GM12864 (cell line): ENCODE measurements at regions not wholly inside any gene's neighbourhood (a gene's known extent, or its start where the extent isn't known, plus 50 kb on each side); places are given as distances from the start of the nearest gene placed in this dataset.

ENCODE experiments used
- DNase-seq: peaks from one replicate; pipeline ENCODE4 v3.0.0-alpha.2; 2011; ENCODE audit warnings: low read depth
- H3K4me3 ChIP-seq: 2 replicates; pipeline ENCODE4 v1.5.1; 2011; ENCODE audit warnings: mild to moderate bottlenecking, low read depth, low read length, control low read depth
- CTCF ChIP-seq: IDR thresholded peaks from 2 replicates; pipeline ENCODE4 v1.5.1; 2011; ENCODE audit warnings: low read depth, mild to moderate bottlenecking, moderate library complexity, low read length, control low read depth, inconsistent platforms; ENCODE audit errors: missing control alignments

- no peak overlapping the region for H3K4me3 ChIP-seq
- no peak for TF ChIP-seq CTCF
- DNase-seq = no peak
These were observed 728.7 kb upstream of the GHITM start for GRCh38 chr10:83410570-83410969.

DNA sequence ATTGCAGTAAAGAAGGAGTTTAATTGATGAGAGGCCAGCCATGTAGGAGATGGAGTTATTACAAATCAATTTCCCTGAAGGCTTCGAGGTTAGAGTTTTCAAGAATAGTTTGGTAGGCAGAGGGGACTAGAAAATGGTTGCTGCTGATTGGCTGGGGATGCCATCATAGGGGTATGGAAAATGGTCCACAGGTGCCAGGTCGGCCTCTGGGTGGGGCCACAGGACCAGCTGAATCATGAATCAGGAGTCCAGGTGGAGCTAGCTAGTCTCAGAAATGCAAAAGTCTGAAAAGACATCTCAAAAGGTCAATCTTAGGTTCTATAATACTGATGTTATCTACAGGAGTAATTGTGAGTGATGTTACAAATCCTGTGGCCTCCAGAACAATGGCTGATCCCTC is 714.0 kb upstream of the GHITM start:
- DNase-seq = no peak
- H3K4me3 ChIP-seq = no peak overlapping the region
- no peak for TF ChIP-seq CTCF

GRCh38 chr10:83427101-83427500 is 712.2 kb upstream of the GHITM start:
- H3K4me3 ChIP-seq = no peak overlapping the region

DNA sequence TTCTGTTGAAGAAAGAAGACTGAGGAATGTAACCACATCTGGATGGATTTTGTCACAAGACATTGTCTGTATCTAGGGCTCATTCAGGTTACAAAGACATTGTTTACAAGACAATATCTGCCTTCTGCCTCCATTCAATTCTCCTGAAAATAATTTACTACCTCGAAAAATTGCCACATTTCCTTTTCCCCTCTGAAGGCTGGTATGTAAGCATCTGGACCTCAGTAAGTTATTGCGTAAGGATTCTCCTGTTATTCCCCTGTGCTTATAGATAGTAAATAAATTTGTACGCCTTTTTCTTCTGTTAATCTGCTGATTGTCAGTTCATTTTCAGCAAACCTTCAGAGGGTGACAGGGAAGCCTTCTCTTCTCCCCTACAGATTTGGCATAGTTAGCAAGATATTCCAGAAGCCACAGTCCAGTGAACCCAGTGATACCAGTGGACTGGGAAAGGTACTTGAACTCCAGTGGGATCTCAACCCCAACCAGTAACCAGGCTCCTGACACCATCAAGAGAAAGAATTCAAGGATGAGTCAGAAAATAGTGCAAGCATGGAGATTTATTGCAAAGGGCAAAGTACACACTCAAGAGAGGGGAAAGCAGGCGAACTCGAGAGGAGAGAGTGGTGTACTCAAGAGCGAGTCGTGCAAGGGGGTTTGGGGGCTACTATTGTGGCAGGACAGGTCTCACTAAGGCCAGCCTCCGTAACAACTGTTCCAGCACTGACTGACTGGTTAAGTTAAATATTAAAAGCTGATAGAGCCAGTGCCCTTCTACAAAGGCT is 706.9 kb upstream of the GHITM start:
- no peak overlapping the region for H3K4me3 ChIP-seq
- TF ChIP-seq CTCF = no peak
- DNase-seq = no peak

More at GRCh38 chr10:83427101-83427500, 712.2 kb upstream of the GHITM start:
- no peak for TF ChIP-seq CTCF
- DNase-seq = no peak

DNA sequence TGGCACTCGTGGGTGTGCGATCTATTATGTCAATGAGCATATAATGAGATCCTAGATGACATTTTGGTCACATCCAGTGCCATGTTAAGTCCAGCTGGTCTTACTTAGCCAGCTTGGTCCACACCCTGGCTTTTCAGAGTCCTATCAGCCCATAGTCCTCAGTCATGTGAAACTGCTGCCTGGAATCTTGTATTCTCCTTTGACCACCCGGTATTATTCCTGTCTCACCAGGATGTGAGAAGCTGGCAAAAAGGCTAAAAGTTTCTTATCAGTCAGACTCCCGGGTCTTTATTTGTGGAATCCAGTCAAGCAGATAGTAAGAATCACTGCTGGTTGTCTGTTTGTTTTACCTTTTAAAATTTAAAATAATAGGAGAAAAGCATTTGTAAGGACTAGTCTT is 705.6 kb upstream of the GHITM start:
- TF ChIP-seq CTCF = no peak
- no peak for DNase-seq
- H3K4me3 ChIP-seq = no peak overlapping the region

- DNase-seq = no peak
- no peak overlapping the region for H3K4me3 ChIP-seq
- no peak for TF ChIP-seq CTCF
These were observed 691.3 kb upstream of the GHITM start for GRCh38 chr10:83448013-83448412.

GRCh38 chr10:83458611-83459010 is 680.7 kb upstream of the GHITM start:
- no peak for TF ChIP-seq CTCF
- H3K4me3 ChIP-seq = no peak overlapping the region
- no peak for DNase-seq
